ENCODE measurements at regions not wholly inside any gene's neighbourhood (a gene's known extent, or its start where the extent isn't known, plus 50 kb on each side); places are given as distances from the start of the nearest gene placed in this dataset.
"Not testable (repeated sequence)": the region's sequence is repeated elsewhere in the genome, so short reads cannot be mapped to it uniquely, and the experiment has no call there.

DNA sequence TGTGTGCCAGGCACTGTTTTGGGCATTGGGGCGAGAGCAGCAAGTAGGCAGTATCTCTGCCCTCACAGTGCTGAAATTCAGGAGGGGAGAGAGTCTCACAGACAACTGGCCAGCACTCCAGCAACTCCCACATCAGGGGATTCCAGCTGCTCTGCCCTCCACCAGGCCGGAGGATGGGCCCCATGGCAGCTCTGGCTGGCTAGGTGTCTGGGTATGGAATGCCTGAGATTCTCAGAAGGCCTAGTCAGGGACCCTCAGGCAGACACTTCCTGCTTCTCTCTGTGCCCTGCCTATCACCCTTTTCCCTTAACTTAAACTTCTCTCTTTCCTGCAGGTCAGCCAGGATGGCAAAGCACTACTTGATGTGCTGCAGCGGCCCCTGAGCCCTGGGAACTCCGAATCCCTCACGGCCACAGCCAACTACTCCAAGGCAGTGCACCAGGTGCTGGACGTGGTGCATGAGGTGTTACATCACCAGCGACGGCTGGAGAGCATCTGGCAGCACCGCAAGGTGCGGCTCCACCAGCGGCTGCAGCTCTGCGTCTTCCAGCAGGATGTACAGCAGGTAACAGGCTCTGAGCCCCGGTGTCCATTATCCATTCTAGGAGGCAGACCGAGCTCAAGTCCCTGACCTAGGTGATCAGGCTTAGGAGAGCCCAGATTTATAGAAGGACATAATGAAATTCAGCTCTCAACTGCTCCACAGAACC is 342.2 kb upstream of the ROPN1 start:
- DNase-seq: no peak

DNA sequence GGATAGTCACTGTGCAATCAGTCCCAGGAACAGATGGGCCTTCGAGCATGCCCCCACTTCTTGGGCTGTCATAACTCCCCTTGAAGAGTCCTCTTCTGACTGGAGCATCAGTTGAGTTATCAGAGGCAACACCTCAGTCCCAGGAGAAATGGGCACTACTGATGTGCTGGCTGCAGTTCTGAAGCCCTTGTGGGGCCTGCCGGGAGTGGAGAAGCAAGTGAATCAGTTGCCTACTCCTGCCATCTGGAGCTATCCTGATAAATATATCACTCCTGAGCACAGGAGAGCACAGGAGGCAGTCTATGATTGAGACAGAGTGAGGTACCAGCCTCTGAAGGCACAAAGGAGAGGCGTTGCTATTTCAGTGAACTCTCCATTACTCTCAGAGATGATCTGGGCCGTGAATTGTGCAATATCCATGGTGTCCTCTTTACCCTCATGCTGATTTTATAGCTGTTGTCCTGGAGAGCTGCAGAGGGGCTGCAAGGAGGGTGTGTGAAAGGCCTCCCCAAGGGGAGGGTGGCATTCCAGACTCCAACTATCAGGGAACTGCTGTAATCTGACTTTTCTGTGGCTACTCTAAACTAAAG is 344.2 kb upstream of the ROPN1 start:
- no peak for DNase-seq

DNA sequence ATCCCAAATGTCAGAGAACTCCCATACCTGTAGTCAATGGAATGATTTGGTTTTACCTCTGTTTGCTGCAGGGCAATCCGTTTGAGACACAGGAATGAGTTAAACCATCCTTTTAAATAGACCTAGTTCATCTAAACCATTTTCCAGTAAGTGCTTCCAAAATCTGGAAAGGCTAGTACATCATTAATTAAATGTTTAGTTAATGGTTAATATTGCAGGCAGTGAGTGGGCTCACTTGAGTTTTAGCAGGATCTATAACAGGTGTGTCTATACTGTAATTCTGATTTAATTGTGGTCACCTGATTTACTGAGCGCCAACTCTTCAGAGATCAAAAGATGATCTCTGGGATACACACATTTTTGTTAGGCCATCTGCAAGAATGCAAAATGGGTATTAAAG is 353.9 kb upstream of the ROPN1 start:
- DNase-seq: no peak

DNA sequence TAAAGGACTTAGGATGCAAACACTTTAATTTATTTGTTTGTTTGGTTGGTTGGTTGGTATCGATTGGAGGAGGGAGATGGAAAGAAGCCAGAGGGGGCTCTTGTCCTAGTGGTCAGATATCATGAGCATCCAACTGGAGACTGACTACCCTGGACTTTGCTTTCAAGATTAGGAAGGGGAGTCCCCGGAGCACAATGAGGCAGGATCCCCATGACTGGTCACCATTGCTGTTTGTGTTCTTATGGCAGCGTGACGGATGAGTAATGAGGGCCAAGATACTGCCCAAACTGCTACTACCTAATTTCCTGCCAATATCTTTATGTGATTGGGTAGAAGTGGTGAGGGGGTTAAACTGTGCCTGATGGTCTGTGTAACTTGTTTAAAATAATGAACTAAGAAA is 354.6 kb upstream of the ROPN1 start:
- no peak for DNase-seq

DNA sequence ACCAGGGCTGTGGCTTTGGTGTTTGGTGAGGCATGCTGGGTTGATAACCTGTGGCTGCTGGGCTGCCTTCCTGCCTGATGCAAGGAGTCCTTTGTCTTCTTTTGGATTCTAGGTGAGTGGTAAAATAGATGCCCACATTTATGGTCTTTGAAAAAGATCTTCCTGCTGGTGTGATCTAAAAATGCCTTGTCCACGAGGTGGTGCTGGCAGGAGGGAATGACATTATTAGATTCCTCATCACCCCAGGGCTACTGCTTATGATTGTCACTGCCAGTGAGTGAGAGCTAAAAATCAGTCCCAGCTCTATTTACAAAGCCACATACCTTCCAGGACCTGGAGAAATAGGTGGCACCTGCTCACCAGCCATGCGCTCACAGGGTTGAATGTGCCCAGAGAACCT is 355.5 kb upstream of the ROPN1 start:
- no peak for DNase-seq

DNA sequence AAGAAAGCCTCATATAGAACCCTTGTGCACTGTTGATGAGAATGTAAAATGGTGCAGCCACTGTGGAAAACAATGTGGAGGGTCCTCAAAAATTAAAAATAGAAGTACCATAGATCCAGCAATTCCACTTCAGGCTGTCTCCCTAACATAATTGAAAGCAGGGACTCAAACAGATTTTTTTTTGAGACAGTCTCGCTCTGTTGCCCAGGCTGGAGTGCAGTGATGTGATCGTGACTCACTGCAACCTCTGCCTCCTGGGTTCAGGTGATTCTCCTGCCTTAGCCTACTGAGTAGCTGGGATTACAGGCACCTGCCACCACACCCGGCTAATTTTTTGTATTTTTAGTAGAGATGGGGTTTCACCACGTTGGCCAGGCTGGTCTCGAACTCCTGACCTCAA is 356.6 kb upstream of the ROPN1 start:
- not testable (repeated sequence) for DNase-seq

DNA sequence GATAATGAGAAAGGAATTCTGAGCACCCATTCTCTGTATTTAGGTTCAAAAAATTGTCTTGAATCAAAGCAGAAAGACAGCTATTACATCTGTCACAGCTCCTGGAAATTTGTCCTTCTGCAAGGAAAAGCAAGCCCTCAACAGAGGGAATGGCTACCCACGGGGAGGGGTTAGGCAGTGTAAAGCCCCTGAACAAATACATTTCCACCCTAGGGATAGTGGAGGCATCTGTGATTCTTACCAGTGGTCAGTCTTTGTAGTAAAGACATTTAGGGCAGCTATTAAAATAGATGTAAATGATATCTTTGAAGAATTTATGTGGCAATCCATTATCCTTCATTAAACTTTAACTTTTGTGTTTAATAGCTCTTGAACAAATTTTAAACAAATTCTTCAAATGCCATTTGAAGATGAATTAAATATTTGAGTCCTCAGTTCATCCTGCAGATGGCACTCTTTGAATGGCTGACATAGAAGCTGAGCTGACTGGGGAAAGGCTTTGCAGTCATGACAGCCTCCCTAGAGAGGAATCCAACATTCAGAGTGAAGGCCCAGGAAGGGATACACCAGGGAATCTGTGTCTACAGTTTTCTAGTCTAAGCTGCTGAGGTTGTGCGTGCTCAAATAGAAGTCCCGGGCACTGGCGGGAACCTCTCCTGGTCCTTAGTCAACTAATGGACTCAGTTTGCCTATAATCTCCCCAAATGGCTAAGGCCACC is 359.7 kb upstream of the ROPN1 start:
- DNase-seq: no peak

DNA sequence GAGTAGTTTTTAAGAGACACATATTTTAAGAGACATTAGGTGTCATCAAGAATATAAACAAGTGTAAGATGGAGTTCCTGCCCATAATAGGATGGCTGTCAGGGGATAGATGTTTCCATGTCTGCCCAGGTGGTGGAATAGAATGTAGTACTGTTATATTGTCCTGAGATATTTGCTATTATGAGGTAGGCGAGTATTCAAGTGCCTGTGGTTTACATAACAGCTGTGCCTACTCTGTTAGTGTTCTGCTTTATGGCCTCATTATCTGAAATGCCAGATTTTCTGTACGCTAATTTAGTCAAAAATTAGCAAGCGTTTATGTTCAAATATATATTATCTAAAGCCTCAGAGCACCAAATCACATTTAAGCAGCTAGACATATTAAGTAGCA is 360.2 kb upstream of the ROPN1 start:
- DNase-seq: no peak

DNA sequence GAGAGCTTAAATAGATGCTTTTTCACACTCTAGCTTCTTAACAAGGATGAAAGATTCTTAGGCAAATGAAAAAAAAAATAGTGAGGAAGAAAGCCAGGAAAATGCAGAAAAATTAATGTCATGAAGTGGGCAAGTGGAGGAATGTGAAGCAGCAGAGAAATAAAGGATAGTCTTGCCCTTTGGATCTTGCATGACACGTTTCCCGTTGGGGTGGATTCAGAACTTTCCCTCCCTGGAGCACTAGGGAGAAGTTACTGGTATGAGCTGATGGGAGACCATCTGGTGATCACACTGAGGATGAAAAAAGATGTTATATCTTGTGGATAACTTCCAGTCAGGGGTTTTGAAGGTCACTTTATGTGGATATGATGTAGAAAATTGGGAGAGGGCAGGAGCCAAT is 361.8 kb upstream of the ROPN1 start:
- no peak for DNase-seq

DNA sequence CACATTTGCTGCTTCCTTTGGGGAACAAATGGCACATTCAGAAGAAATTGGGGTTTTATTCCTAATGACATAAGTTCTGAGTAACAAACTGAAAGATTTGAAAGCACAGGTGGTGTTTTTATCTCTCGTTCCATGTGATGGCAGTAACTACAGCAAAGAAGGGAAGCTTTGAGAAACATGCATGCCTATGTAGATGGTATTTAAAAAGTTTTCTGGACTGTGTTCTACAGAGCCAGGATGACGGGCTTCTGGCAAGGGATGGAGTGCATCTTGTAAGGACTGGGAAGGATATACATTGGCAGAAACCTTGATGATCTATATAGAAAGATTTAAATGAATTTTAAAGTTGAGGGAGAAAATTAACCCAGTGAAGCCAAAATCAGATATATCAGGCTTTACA is 362.2 kb upstream of the ROPN1 start:
- DNase-seq: no peak

DNA sequence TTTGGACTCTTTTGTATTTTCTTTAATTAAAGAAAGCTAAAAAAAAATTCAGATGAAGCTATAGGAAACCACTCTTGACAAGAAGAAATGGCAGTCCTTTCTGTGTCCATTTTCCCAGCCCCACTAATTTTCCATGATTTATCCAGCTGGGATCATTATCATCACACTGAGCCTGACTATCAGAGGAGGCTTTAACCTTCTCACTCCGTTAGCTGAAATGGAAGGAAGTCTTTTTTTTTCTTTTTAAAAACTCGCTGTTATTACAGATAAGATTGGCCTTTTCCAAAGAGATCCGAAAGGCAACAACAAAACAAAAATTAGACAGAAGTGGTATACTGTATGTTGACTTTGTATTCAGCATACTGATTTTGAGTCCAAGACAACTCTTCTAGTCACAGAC is 366.2 kb upstream of the ROPN1 start:
- DNase-seq: no peak

DNA sequence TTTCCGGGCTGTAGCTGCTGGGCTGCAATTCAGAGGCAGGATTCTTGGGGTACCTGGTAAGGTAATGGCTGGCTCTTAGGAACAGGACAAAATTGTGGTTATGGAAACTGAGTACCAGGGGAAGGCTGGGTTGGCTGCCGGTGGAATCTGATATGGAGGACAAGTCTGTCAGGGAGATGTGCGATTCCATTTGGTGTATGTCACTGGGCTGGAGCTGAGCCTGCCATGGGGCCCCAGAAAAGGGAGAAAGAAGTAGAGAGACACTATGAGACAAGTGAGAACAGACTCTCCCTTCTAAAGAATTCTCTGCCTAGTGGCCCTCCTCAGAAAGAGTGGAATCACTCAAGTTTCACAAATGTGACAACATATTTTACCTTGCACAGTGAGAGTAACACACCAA is 368.2 kb upstream of the ROPN1 start:
- DNase-seq: no peak

DNA sequence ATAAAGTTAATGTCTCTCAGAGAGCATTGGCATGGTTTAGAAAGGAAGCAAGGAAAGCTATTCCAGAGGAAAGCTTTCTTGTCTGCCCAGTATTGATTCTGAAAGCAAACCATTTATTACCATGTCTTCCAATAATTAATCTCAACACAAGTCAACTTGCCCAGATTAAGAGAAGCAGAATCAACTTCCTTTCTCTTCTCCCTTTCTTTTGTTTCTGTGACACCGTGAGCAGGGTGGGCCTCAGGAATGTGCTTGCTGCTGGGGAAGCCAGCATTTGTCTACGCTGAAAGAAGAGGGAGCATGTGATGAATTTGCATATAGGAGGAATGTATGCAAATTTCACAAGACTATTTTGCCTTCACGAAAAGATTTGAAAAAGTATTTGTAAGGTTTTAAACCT is 368.6 kb upstream of the ROPN1 start:
- no peak for DNase-seq

DNA sequence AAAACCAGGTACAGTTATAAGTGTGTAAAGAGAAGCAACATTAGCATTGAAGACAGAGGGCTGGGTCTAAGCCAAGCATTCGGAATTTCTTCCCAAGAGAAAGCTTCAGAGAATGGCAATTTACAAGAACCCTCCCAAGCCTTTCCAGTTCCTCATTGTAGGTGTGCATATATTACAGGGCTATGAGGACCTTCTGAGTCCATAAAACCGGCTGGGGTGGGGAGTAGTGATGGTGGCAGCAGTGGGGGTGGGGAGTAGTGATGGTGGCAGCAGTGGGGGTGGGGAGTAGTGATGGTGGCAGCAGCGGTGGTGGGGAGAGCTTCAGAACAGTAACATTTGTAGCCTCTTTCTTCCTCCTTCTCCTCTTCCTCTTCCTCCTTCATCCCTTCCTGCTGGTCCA is 368.7 kb upstream of the UMPS start:
- no peak for DNase-seq

DNA sequence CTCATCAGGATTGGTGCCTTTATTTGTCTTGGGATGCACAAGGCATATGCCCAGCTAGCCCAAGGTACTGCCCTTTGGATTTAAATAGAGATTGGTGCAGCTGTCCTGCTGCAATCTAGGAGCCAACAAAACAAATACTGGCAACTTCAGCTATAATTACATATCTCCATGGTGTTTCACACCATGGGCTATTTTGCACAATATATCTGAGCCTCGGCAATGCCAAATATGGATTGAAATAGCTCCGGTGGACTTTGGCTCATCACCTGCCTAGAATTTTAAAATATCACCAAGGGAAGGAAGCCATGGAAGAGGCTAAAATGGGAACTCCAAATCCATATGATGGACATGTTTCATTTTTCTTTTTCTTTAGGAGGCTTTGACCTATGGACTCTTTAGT is 367.8 kb upstream of the UMPS start:
- DNase-seq: no peak

DNA sequence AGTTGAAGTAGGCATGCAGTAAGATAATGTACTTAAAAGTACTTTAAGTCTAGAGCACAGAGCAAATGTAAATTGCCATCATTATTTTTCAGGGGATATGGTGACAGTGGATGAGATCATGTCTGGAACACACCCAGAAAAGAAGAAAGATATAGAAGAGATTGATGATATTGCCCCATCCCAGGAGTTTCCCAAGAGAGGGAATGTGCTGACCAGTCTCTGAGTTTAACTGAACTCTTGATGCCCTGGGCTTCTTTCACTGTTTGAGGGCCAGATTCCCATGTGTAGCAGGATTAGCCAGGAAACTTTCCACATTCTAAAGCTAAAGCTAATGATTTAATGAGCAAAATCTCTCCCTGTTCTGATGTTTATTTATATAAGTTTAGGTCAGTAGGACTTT is 366.8 kb upstream of the UMPS start:
- no peak for DNase-seq

DNA sequence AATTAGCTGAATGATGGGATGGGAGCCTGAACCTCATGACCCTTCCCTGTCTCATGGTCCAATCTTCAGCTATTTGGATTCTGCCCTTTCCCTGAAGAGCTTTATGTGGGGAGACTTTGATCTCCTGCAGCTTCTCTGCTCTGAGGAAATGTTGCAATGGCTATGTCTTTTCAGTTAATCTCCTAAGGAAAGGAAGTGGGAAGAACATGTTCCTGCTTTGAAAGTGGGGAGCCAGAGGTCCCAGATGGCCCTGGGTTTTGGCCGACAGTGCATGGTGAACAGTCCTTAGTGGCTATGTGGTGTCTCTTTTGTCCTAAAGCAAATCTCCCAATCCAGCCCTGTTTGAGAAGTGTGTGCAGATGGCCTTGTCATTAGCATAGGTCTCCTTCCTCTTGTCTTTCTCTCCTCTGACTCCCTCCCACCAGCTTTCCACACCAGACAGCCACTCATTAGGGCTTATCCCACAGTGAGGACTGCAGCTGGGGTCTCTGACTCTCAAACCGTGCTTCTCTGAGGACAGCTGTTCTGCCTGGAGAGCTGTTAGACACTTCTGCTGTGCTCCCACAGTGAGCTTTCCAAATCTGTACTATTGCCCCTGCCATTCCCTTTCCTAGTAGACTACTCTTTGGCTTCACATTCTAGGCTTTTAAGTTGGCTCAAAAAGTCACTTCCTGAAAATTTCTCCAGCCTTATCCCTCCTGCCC is 365.8 kb upstream of the UMPS start:
- DNase-seq: no peak

DNA sequence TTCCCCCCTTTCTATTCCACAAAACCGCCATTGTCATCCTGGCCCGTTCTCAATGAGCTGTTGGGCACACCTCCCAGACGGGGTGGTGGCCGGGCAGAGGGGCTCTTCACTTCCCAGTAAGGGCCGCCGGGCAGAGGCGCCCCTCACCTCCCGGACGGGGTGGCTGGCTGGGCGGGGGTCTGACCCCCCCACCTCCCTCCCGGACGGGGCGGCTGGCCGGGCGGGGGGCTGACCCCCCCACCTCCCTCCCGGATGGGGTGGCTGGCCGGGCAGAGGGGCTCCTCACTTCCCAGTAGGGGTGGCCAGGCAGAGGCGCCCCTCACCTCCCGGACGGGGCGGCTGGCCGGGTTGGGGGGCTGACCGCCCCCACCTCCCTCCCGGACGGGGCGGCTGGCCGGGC is 363.6 kb upstream of the UMPS start:
- DNase-seq: not testable (repeated sequence)

DNA sequence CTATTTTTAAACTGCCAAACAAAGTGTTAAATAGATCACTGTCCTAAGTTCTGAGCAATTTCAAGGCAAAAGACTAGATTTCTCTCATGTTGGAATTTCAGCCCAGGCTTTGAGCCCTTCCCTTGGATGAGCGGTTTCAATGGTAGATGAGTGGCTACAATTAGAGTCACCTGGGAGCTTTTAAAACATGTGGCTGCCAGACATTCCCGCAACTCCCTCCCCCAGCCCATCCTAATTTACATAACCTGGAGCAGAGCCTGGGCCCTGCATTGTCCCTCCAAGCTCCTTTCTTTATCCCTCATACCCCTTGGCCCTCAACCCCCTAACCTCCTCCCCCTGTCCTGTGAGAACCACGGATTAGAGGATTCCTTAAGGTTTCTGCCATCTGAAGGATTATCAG is 357.5 kb upstream of the UMPS start:
- DNase-seq: no peak

DNA sequence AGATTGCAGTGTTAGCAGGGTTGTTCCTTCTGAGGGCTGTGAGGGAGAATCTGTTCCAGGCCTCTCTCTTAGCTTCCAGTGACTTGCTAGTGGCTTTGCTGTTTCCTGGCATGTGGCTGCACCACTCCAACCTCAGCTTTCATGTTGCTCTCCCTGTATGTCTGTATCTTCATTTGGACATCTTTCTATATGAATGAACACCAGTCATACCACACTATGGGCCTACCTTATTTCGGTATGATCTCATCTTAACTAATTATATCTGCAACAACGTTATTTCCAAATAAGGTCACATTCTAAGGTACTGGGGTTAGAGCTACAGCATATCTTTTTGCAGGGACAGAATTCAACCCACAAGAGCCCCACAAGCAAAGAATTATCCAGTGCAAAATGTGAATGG is 356.7 kb upstream of the UMPS start:
- DNase-seq: no peak

DNA sequence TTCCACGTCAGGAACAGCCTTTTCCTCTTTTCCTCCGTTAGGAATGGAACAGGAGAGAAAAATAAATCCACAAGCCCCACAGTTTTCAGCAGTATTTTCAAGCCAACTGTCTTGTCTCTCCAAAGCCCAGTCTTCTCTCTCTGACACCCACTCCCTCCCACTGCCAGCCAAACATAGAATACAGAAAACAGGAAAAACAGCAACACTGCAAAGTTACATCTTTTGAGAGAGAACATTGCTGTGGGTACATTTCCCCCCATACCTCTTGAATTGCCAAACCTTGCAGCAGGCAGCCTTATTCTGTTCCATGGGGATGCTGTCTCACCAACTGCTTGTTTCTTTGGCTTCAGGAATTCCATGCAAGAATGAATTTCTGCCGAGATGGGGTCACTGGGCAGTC is 355.7 kb upstream of the UMPS start:
- DNase-seq: no peak

DNA sequence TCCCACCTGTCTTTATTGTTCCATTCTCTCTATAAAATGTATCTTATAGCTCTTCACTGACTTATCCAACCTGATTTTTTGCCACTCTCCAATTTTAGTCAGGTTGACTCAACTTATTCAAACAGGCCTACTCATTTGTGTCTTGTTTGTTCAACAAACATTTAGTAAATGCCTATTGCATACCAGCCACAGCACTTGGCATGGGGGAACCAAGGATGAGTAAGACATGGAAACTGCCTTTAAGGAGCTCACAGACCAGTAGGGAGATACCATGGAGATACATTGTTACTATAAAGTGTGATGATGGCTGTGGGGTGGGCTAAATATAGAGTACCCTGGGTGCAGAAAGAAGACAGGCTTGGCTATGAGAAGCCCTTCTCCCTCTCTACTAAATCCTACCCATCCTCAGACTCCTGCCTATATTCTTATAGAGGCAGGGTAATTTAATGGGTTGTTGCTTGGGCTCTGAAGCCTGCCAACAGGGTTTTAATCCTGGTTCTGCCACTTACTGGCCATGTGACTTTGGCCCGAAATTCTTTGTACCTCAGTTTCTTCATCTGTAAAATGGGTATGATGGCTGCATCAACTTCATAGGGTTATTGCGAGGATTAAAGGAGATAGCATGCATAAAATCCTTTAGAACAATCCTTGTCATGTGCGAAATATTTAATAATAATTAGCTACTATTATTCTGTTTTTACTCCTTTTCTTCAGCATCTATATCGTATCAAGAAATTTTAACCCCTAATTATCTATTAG is 348.5 kb upstream of the UMPS start:
- no peak for DNase-seq

DNA sequence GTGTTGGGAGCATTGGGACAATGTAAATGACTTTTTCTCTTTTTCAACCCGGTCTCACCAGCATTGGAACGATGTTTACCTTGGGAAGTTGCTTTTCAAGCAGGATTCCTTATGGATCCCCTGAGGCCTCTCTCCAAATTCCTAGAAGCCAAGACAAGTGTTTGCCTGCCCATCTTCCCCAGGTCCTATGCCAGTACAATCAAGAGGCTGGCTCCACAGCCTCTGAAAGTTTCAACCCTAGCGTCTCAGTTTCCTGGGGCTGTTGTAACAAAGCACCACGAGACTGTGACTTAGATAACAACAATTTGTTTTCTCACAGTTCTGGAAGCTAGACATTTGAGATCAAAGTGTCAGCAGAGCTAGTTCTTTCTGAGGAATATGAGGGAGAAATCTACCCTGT is 347.2 kb upstream of the UMPS start:
- DNase-seq: no peak

Data from activated CD4-positive, CD25-positive, alpha-beta regulatory T cell treated with anti-CD3 and anti-CD28 coated beads, Interleukin-2, amount 50 U/mL, for 72 hours (primary cell).